H9 (cell line): ENCODE measurements at regions not wholly inside any gene's neighbourhood (a gene's known extent, or its start where the extent isn't known, plus 50 kb on each side); places are given as distances from the start of the nearest gene placed in this dataset.

Experiments
- DNase-seq: peaks from one replicate; pipeline ENCODE4 v3.0.0-alpha.2; 2017
- H2AFZ ChIP-seq: one replicate; pipeline ENCODE4 v1.6.1; 2013; ENCODE audit warnings: mild to moderate bottlenecking, low read length, control low read depth, moderate library complexity
- H2AK5ac ChIP-seq: 2 replicates; pipeline ENCODE4 v1.6.1; 2013; ENCODE audit warnings: low read length, control low read depth, mixed read lengths; ENCODE audit not compliant: insufficient read length
- H2BK120ac ChIP-seq: one replicate; pipeline ENCODE4 v1.6.1; 2013; ENCODE audit warnings: low read depth, mild to moderate bottlenecking, low read length, control low read depth, inconsistent platforms; ENCODE audit not compliant: poor library complexity, severe bottlenecking
- H2BK12ac ChIP-seq: 2 replicates; pipeline ENCODE4 v1.6.1; 2013; ENCODE audit warnings: low read length, control low read depth, mixed read lengths, low read depth; ENCODE audit not compliant: insufficient read length
- H2BK15ac ChIP-seq: 2 replicates; pipeline ENCODE4 v1.6.1; 2013; ENCODE audit warnings: low read depth, low read length, control low read depth
- H2BK20ac ChIP-seq: one replicate; pipeline ENCODE4 v1.6.1; 2013; ENCODE audit warnings: low read depth, mild to moderate bottlenecking, low read length, control low read depth, inconsistent platforms; ENCODE audit not compliant: poor library complexity, severe bottlenecking
- H2BK5ac ChIP-seq: 2 replicates; pipeline ENCODE4 v1.6.1; 2013; ENCODE audit warnings: low read length, control low read depth, mixed read lengths; ENCODE audit not compliant: insufficient read length
- H3K14ac ChIP-seq: 2 replicates; pipeline ENCODE4 v1.6.1; 2013; ENCODE audit warnings: low read length, control low read depth; ENCODE audit not compliant: insufficient read depth
- H3K18ac ChIP-seq: 2 replicates; pipeline ENCODE4 v1.6.1; 2013; ENCODE audit warnings: low read depth, mild to moderate bottlenecking, mixed read lengths, low read length, control low read depth; ENCODE audit not compliant: insufficient read length
- H3K23ac ChIP-seq: 2 replicates; pipeline ENCODE4 v1.6.1; 2013; ENCODE audit warnings: low read length, control low read depth, mixed read lengths, low read depth; ENCODE audit not compliant: insufficient read length
- H3K23me2 ChIP-seq: 2 replicates; pipeline ENCODE4 v1.6.1; 2013; ENCODE audit warnings: low read depth, mild to moderate bottlenecking, mixed read lengths, low read length, control low read depth; ENCODE audit not compliant: insufficient read length, poor library complexity, severe bottlenecking
- H3K27ac ChIP-seq: 2 replicates; pipeline ENCODE4 v1.5.1; 2013; ENCODE audit warnings: low read length, control low read depth, mixed read lengths, low read depth; ENCODE audit not compliant: insufficient read length
- H3K27me3 ChIP-seq: 2 replicates; pipeline ENCODE4 v1.6.1; 2013; ENCODE audit warnings: low read length, control low read depth, inconsistent platforms; ENCODE audit not compliant: insufficient read depth
- H3K4ac ChIP-seq: 2 replicates; pipeline ENCODE4 v1.6.1; 2013; ENCODE audit warnings: low read depth, mild to moderate bottlenecking, control low read depth, inconsistent platforms, low read length, moderate library complexity
- H3K4me1 ChIP-seq: 2 replicates; pipeline ENCODE4 v1.6.1; 2013; ENCODE audit warnings: low read length, control low read depth, inconsistent platforms; ENCODE audit not compliant: insufficient read depth
- H3K4me2 ChIP-seq: 2 replicates; pipeline ENCODE4 v1.6.1; 2013; ENCODE audit warnings: low read length, control low read depth, mixed read lengths; ENCODE audit not compliant: insufficient read length, insufficient read depth
- H3K56ac ChIP-seq: 2 replicates; pipeline ENCODE4 v1.6.1; 2013; ENCODE audit warnings: low read depth, mild to moderate bottlenecking, mixed read lengths, low read length, control low read depth; ENCODE audit not compliant: insufficient read length
- H3K79me1 ChIP-seq: 2 replicates; pipeline ENCODE4 v1.6.1; 2013; ENCODE audit warnings: low read depth, mild to moderate bottlenecking, moderate library complexity, low read length, control low read depth, inconsistent platforms; ENCODE audit not compliant: insufficient read depth, poor library complexity, severe bottlenecking
- H3K79me2 ChIP-seq: 2 replicates; pipeline ENCODE4 v1.6.1; 2013; ENCODE audit warnings: low read length, control low read depth, inconsistent platforms; ENCODE audit not compliant: insufficient read depth
- H3K9ac ChIP-seq: 2 replicates; pipeline ENCODE4 v1.6.1; 2013; ENCODE audit warnings: low read length, control low read depth, mixed read lengths; ENCODE audit not compliant: insufficient read length; ENCODE audit errors: extremely low read depth
- H3K9me3 ChIP-seq: one replicate; pipeline ENCODE4 v1.6.1; 2013; ENCODE audit warnings: low read depth, low read length, inconsistent platforms; ENCODE audit not compliant: control insufficient read depth
- H3T11ph ChIP-seq: one replicate; pipeline ENCODE4 v1.6.1; 2013; ENCODE audit warnings: mild to moderate bottlenecking, low read length, control low read depth, inconsistent platforms
- H4K20me1 ChIP-seq: one replicate; pipeline ENCODE4 v1.6.1; 2013; ENCODE audit not compliant: control insufficient read depth, insufficient read length, insufficient read depth
- H4K5ac ChIP-seq: 2 replicates; pipeline ENCODE4 v1.6.1; 2013; ENCODE audit warnings: low read depth, mild to moderate bottlenecking, mixed read lengths, low read length, control low read depth; ENCODE audit not compliant: insufficient read length
- H4K8ac ChIP-seq: replicated peaks from 2 replicates; pipeline ENCODE4 v1.6.1; 2013; ENCODE audit warnings: low read length, control low read depth, mixed read lengths, low read depth; ENCODE audit not compliant: insufficient read length
- H4K91ac ChIP-seq: 2 replicates; pipeline ENCODE4 v1.6.1; 2013; ENCODE audit warnings: low read depth, mild to moderate bottlenecking, moderate library complexity, mixed read lengths, low read length, control low read depth; ENCODE audit not compliant: insufficient read length
- H3K27ac Mint-ChIP-seq, 3 experiments: 2 replicates in 2 of 3; 3 replicates in 1 of 3; pipeline ENCODE4 v1.8.0; 2020 to 2021; ENCODE audit warnings: mixed read lengths in 3 of 3, mild to moderate bottlenecking in 1 of 3, moderate library complexity in 1 of 3
- H3K27me3 Mint-ChIP-seq: 2 replicates; pipeline ENCODE4 v1.8.0; 2021; ENCODE audit warnings: low read depth, mild to moderate bottlenecking, moderate library complexity, mixed read lengths
- H3K36me3 Mint-ChIP-seq, 3 experiments: 2 replicates in 2 of 3; 3 replicates in 1 of 3; pipeline ENCODE4 v1.8.0; 2020 to 2021; ENCODE audit warnings: low read depth in 3 of 3, mixed read lengths in 3 of 3; ENCODE audit not compliant: insufficient read depth in 1 of 3
- H3K4me1 Mint-ChIP-seq, 2 experiments: 2 replicates each; pipeline ENCODE4 v1.8.0; 2020; ENCODE audit warnings: mixed read lengths in 2 of 2
- H3K4me3 Mint-ChIP-seq, 2 experiments: 2 replicates in 1 of 2; 3 replicates in 1 of 2; pipeline ENCODE4 v1.8.0; 2020 to 2021; ENCODE audit warnings: mild to moderate bottlenecking in 2 of 2, mixed read lengths in 2 of 2, moderate library complexity in 1 of 2
- H3K9me3 Mint-ChIP-seq, 2 experiments: 2 replicates in 1 of 2; 3 replicates in 1 of 2; pipeline ENCODE4 v1.8.0; 2020; ENCODE audit warnings: mild to moderate bottlenecking in 2 of 2, mixed read lengths in 2 of 2, moderate library complexity in 1 of 2
- CTCF ChIP-seq: fragments of 200-600 bp; sonication (generic); conservative IDR thresholded peaks from 3 replicates; pipeline ENCODE4 v1.8.0; 2021; ENCODE audit warnings: antibody characterized with exemption, mild to moderate bottlenecking
- WGBS: extraction: QIAGEN DNeasy Blood & Tissue Kit; methylation state at CpG from one replicate; pipeline ENCODE4 v1.1.7; 2013; ENCODE audit warnings: missing lambda C conversion rate, low lambda C conversion rate, mixed read lengths; ENCODE audit not compliant: insufficient read length; ENCODE audit errors: extremely low coverage; 5-methylcytosine and 5-hydroxymethylcytosine counted together

GRCh38 chr5:91727463-91727862, 344.3 kb upstream of the ARRDC3 start:
- no peak overlapping the region for H4K91ac ChIP-seq
- no CpG with 5 or more reads among the region's 1 CpG for WGBS
- H3K23ac ChIP-seq: no peak overlapping the region
- H3K23me2 ChIP-seq: no peaks in the 10 kb centered on the region
- H2BK12ac ChIP-seq: no peak overlapping the region
- no peak overlapping the region for H4K8ac ChIP-seq
- no peak overlapping the region for H2AFZ ChIP-seq
- H2BK120ac ChIP-seq: no peak overlapping the region
- H3K36me3 Mint-ChIP-seq: no peaks in the 10 kb centered on the region; a peak in 1 of 7 replicates
- DNase-seq: no peak
- no peak overlapping the region for H3K56ac ChIP-seq
- no peaks in the 10 kb centered on the region for H3K9me3 ChIP-seq
- peak overlapping the region; percentile 32 for H3K4me2 ChIP-seq
- no peak overlapping the region for H3K9ac ChIP-seq
- H3K27me3 Mint-ChIP-seq: no peaks in the 10 kb centered on the region
- H4K5ac ChIP-seq: no peak overlapping the region
- H3K27ac Mint-ChIP-seq: peak overlapping the region in 2 of 3 experiments; percentile 13 to 27; a peak in 2 of 7 replicates
- H3K14ac ChIP-seq: no peak overlapping the region
- peaks cover 33 to 47% of the 10 kb centered on the region in 2 experiments for H3K4me1 Mint-ChIP-seq
- H3K79me1 ChIP-seq: no peaks in the 10 kb centered on the region
- no peak overlapping the region for H3T11ph ChIP-seq
- no peaks in the 10 kb centered on the region for H3K79me2 ChIP-seq
- H3K27ac ChIP-seq: no peak overlapping the region
- no peaks in the 10 kb centered on the region for H4K20me1 ChIP-seq
- no peak overlapping the region for H2BK5ac ChIP-seq
- H3K4me1 ChIP-seq: peaks cover 8% of the 10 kb centered on the region; the same call in 1 of the 2 replicates
- H3K9me3 Mint-ChIP-seq: no peaks in the 10 kb centered on the region
- no peak overlapping the region for H2BK15ac ChIP-seq
- H2BK20ac ChIP-seq: no peak overlapping the region
- H3K27me3 ChIP-seq: no peaks in the 10 kb centered on the region
- no peak for TF ChIP-seq CTCF
- H3K18ac ChIP-seq: no peak overlapping the region
- peak overlapping the region in 1 of 2 experiments; percentile 16; a peak in 2 of 5 replicates for H3K4me3 Mint-ChIP-seq
- H2AK5ac ChIP-seq: no peak overlapping the region
- H3K4ac ChIP-seq: no peak overlapping the region
